Transverse colon (tissue), 4 donors: ENCODE measurements at regions not wholly inside any gene's neighbourhood (a gene's known extent, or its start where the extent isn't known, plus 50 kb on each side); places are given as distances from the start of the nearest gene placed in this dataset.

Experiments used
- DNase-seq: peaks from one replicate; pipeline ENCODE4 v3.0.0-alpha.2; 2019
- H3K27ac ChIP-seq, 4 donors: fragments of 200-600 bp; sonication (generic); 2 replicates each; pipeline ENCODE4 v1.5.1; 2016 to 2018; ENCODE audit warnings: inconsistent platforms in 4 of 4
- H3K27me3 ChIP-seq: fragments of 200-600 bp; sonication (generic); 2 replicates; pipeline ENCODE4 v1.5.1; 2017; ENCODE audit warnings: inconsistent platforms
- H3K36me3 ChIP-seq, 4 donors: fragments of 200-600 bp; sonication (generic); 2 replicates each; pipeline ENCODE4 v1.5.1; 2017 to 2019; ENCODE audit warnings: inconsistent platforms in 4 of 4
- H3K4me1 ChIP-seq, 4 donors: fragments of 200-600 bp; sonication (generic); 2 replicates each; pipeline ENCODE4 v1.5.1; 2017 to 2020; ENCODE audit warnings: inconsistent platforms in 4 of 4
- H3K4me3 ChIP-seq, 4 donors: fragments of 200-600 bp; sonication (generic); 1 replicate in 1 of 4; 2 replicates in 3 of 4; pipeline versions ENCODE4 v1.5.1 to v1.6.1; 2017 to 2019; ENCODE audit warnings: inconsistent platforms in 4 of 4
- H3K9me3 ChIP-seq, 2 donors: fragments of 200-600 bp; sonication (generic); 2 replicates each; pipeline ENCODE4 v1.5.1; 2017 to 2019; ENCODE audit warnings: inconsistent platforms in 2 of 2
- CTCF ChIP-seq, 5 experiments: fragments of 200-600 bp in 3 of 5; fragments of 450-650 bp in 2 of 5; sonication (generic) in 3 of 5; IDR thresholded peaks; 1 replicate in 2 of 5; 2 replicates in 3 of 5; pipeline ENCODE4 v1.5.1; 2016 to 2017; ENCODE audit warnings: antibody characterized with exemption in 5 of 5, inconsistent platforms in 3 of 5, mild to moderate bottlenecking in 2 of 5, moderate library complexity in 1 of 5
- EP300 ChIP-seq: sonication (generic); formaldehyde crosslinking; IDR thresholded peaks from one replicate; pipeline ENCODE4 v1.6.1; 2017; ENCODE audit warnings: antibody characterized with exemption, low read depth
- POLR2A ChIP-seq: fragments of 450-650 bp; IDR thresholded peaks from one replicate; pipeline ENCODE4 v1.6.1; 2016; ENCODE audit warnings: antibody characterized with exemption, mild to moderate bottlenecking, moderate library complexity
- POLR2AphosphoS5 ChIP-seq, 3 donors: sonication (generic); formaldehyde crosslinking; IDR thresholded peaks; one replicate each; pipeline ENCODE4 v1.6.1; 2016; ENCODE audit warnings: antibody characterized with exemption in 3 of 3
- WGBS, 2 donors: methylation state at CpG; one replicate each; pipeline ENCODE4 v1.1.5; 2018; ENCODE audit warnings: low coverage in 1 of 2; 5-methylcytosine and 5-hydroxymethylcytosine counted together
- in situ Hi-C, 4 donors: fragments of 200-750 bp; cut with MboI; loops; one replicate each; pipeline versions ENCODE4 v1.15.0 to v1.15.1; 2017; ENCODE audit warnings: low sequenced_read_pairs in 3 of 4, low pct_ligation_motif_present in 1 of 4, low pct_unique_long_range_greater_than_20kb in 1 of 4
- intact Hi-C: fragments of 100-400 bp; cut with DNase I; formaldehyde crosslinking; loops from one replicate; pipeline ENCODE4 v1.15.1; 2023; ENCODE audit warnings: low total_unique reads

DNA sequence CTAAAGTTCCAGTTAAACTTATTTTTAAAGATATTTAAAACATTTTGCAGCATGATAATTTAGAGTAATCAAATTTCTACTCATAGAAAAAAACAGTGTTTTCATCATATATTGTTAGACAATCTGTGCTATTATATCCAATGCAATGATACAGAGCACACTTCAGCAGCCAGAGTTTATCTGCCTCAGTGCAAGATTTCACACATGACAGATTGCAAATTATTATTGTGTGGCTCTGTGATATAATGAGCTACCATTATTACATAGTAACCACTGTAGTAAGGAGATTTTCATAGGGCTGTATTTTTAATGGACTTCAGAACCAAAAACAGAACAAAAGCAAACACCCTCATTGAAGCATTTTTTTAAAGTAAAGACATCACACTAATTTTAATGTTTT is 762.4 kb downstream of the DSC3 start:
- no peaks in the 10 kb centered on the region for H3K9me3 ChIP-seq
- H3K27ac ChIP-seq = no peak overlapping the region
- no peaks in the 10 kb centered on the region for H3K4me1 ChIP-seq
- no peak for DNase-seq
- H3K36me3 ChIP-seq = no peaks in the 10 kb centered on the region
- intact Hi-C loops = no loop called here
- no peak overlapping the region for H3K4me3 ChIP-seq
- in situ Hi-C loops = loop anchor here in 1 of 4 donors (25.0 kb wide), 1 partner anchor 393 kb away; no protein-coding TSS in a partner anchor
- H3K27me3 ChIP-seq = no peaks in the 10 kb centered on the region
- no peak for TF ChIP-seq POLR2AphosphoS5 (IDR thresholded peaks at IDR 0.05)
- TF ChIP-seq CTCF (IDR thresholded peaks at IDR 0.05) = no peak
- TF ChIP-seq EP300 = no peak
- TF ChIP-seq POLR2A = no peak

GRCh38 chr18:30277676-30278075 is 764.9 kb downstream of the DSC3 start:
- Histone ChIP-seq H3K4me1 (no peaks in the 10 kb centered on the region), H3K36me3 (no peaks in the 10 kb centered on the region), H3K27me3 (no peaks in the 10 kb centered on the region), H3K9me3 (no peaks in the 10 kb centered on the region), H3K4me3 (no peak overlapping the region), H3K27ac (no peak overlapping the region)
- intact Hi-C loops = no loop called here
- no peak for DNase-seq
- in situ Hi-C loops = loop anchor here in 1 of 4 donors (25.0 kb wide), 1 partner anchor 390 kb away; no protein-coding TSS in a partner anchor
- TF ChIP-seq POLR2A (no peak), POLR2AphosphoS5 (IDR thresholded peaks at IDR 0.05) (no peak), CTCF (IDR thresholded peaks at IDR 0.05) (no peak), EP300 (no peak)
- 53 to 58% methylated on average over 1 of the region's 1 CpG for WGBS, 2 donors

DNA sequence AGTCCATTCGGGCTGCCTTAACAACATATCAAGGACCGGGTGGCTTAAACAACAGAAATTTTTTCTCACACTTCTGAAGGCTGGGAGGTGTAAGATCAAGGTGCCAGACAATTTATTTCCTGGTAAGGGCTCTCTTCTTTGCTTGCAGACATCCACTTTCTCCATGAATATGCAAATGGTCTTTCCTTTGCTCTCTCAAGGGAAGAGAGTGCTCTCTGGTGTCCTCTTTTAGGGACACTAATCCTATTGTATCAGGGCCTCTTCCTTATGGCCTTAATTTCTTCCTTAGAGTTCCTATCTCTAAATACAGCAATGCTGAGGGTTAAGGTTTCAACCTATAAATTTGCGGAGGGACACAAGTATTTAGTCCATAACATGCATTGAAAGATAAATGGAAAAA is 770.8 kb downstream of the DSC3 start:
- H3K36me3 ChIP-seq = no peaks in the 10 kb centered on the region
- H3K9me3 ChIP-seq = no peaks in the 10 kb centered on the region
- DNase-seq = no peak
- no peak for TF ChIP-seq POLR2AphosphoS5 (IDR thresholded peaks at IDR 0.05)
- TF ChIP-seq EP300 = no peak
- TF ChIP-seq POLR2A = no peak
- TF ChIP-seq CTCF (IDR thresholded peaks at IDR 0.05) = no peak
- no peaks in the 10 kb centered on the region for H3K27me3 ChIP-seq
- intact Hi-C loops (no loop called here), in situ Hi-C loops (no loop called here)
- H3K4me1 ChIP-seq = no peaks in the 10 kb centered on the region
- WGBS, 2 donors = 79 to 81% methylated on average over 3 of the region's 3 CpGs
- no peak overlapping the region for H3K27ac ChIP-seq
- no peak overlapping the region for H3K4me3 ChIP-seq

DNA sequence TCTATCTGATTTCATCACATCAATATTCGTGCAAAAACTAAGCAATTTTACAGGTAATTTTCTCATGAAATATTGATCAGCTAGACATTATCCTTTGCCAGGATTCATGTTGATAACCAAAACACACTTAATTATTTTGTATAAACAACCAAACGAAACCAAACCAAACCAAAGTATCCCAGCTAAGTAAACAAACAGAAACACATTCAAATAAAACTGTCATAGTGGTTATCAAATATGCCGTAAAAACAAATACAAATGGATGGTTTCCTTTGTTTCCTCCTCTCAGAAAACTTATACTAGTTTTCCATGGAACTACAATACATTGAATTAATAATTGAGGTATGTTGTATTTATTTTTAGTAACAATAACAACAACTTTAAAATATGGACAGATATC is 777.4 kb downstream of the DSC3 start:
- intact Hi-C loops = no loop called here
- WGBS, 2 donors = 46 to 48% methylated on average over 3 of the region's 3 CpGs
- Histone ChIP-seq H3K9me3 (no peaks in the 10 kb centered on the region), H3K27me3 (no peaks in the 10 kb centered on the region), H3K4me3 (no peak overlapping the region), H3K27ac (no peak overlapping the region), H3K4me1 (no peaks in the 10 kb centered on the region), H3K36me3 (no peaks in the 10 kb centered on the region)
- TF ChIP-seq EP300 (no peak), POLR2AphosphoS5 (IDR thresholded peaks at IDR 0.05) (no peak), CTCF (IDR thresholded peaks at IDR 0.05) (no peak), POLR2A (no peak)
- in situ Hi-C loops = no loop called here
- DNase-seq = no peak
